Breast epithelium (tissue), 3 donors: ENCODE measurements at regions not wholly inside any gene's neighbourhood (a gene's known extent, or its start where the extent isn't known, plus 50 kb on each side); places are given as distances from the start of the nearest gene placed in this dataset.

Experiments used
- CTCF ChIP-seq, 3 donors: fragments of 450-650 bp; IDR thresholded peaks; one replicate each; pipeline ENCODE4 v1.5.1; 2016 to 2017; ENCODE audit warnings: antibody characterized with exemption in 3 of 3, mild to moderate bottlenecking in 3 of 3, moderate library complexity in 3 of 3
- POLR2A ChIP-seq: fragments of 450-650 bp; IDR thresholded peaks from one replicate; pipeline ENCODE4 v1.6.1; 2016; ENCODE audit warnings: antibody characterized with exemption, mild to moderate bottlenecking, moderate library complexity
- POLR2AphosphoS5 ChIP-seq, 3 donors: sonication (generic); formaldehyde crosslinking; IDR thresholded peaks; one replicate each; pipeline ENCODE4 v1.6.1; 2017; ENCODE audit warnings: antibody characterized with exemption in 3 of 3

GRCh38 chr2:16197504-16198147, 257.3 kb downstream of the MYCN start:
- TF ChIP-seq POLR2AphosphoS5 (IDR thresholded peaks at IDR 0.05) (no peak), CTCF (IDR thresholded peaks at IDR 0.05) (no peak), POLR2A (no peak)
